ENCODE measurements at regions not wholly inside any gene's neighbourhood (a gene's known extent, or its start where the extent isn't known, plus 50 kb on each side); places are given as distances from the start of the nearest gene placed in this dataset.

DNA sequence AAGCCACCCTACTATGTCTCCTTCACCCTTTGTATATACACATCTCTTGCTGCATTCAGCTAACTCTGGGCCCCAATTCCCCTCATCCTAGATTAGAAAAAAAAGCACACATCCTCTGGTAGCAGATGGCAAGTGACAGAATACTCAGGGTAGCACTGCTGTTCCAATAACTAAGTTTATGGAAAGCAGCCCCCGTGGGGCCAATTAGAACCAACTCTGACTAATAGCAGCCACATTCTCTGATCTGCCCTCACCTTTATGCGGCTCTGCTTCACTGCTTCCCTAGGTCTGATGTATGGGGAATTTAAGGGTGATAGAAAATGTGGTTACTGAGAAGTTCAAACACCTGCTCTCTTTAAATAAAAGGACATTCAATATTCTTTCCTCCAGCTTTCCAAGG, 74.9 kb upstream of the SETMAR start:
- Mint-ChIP-seq H3K4me1 (ENCODE audit: unreplicated experiment) (no peaks in the 10 kb centered on the region), H3K27me3 (ENCODE audit: unreplicated experiment) (no peaks in the 10 kb centered on the region), H3K9me3 (ENCODE audit: unreplicated experiment) (peaks cover 3% of the 10 kb centered on the region), H3K4me3 (ENCODE audit: unreplicated experiment) (no peak overlapping the region), H3K27ac (ENCODE audit: unreplicated experiment) (no peak overlapping the region), H3K36me3 (ENCODE audit: unreplicated experiment) (no peaks in the 10 kb centered on the region)
- TF ChIP-seq, protein P1, sequence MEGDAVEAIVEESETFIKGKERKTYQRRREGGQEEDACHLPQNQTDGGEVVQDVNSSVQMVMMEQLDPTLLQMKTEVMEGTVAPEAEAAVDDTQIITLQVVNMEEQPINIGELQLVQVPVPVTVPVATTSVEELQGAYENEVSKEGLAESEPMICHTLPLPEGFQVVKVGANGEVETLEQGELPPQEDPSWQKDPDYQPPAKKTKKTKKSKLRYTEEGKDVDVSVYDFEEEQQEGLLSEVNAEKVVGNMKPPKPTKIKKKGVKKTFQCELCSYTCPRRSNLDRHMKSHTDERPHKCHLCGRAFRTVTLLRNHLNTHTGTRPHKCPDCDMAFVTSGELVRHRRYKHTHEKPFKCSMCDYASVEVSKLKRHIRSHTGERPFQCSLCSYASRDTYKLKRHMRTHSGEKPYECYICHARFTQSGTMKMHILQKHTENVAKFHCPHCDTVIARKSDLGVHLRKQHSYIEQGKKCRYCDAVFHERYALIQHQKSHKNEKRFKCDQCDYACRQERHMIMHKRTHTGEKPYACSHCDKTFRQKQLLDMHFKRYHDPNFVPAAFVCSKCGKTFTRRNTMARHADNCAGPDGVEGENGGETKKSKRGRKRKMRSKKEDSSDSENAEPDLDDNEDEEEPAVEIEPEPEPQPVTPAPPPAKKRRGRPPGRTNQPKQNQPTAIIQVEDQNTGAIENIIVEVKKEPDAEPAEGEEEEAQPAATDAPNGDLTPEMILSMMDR (IDR thresholded peaks at IDR 0.05) = no peak
- no peak for DNase-seq (ENCODE audit: extremely low spot score, unreplicated experiment)

DNA sequence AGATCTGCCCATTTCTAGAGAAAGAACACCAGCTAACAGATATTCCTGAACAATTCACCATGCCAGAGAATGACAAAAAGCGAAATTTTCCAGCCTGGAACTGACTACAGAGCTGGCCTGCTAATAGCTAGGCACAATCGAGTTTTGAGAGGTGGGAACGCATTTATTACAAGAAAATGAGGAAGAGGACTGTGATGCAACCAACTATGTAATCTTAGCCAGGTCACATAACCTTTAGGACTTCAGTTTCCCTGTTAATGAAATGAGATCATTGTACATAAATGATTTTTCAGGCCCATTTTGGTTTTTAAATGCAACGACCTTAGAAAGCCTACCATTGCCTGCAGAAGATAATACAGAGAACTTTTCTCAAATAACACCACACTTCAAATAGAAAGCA, 72.1 kb upstream of the SETMAR start:
- DNase-seq (ENCODE audit: extremely low spot score, unreplicated experiment) = no peak
- TF ChIP-seq, protein P1 (IDR thresholded peaks at IDR 0.05) = no peak
- H3K9me3 Mint-ChIP-seq (ENCODE audit: unreplicated experiment) = peaks cover 3% of the 10 kb centered on the region
- H3K27ac Mint-ChIP-seq (ENCODE audit: unreplicated experiment) = no peak overlapping the region
- no peak overlapping the region for H3K4me3 Mint-ChIP-seq (ENCODE audit: unreplicated experiment)
- no peaks in the 10 kb centered on the region for H3K36me3 Mint-ChIP-seq (ENCODE audit: unreplicated experiment)
- H3K27me3 Mint-ChIP-seq (ENCODE audit: unreplicated experiment) = no peaks in the 10 kb centered on the region
- H3K4me1 Mint-ChIP-seq (ENCODE audit: unreplicated experiment) = no peaks in the 10 kb centered on the region

DNA sequence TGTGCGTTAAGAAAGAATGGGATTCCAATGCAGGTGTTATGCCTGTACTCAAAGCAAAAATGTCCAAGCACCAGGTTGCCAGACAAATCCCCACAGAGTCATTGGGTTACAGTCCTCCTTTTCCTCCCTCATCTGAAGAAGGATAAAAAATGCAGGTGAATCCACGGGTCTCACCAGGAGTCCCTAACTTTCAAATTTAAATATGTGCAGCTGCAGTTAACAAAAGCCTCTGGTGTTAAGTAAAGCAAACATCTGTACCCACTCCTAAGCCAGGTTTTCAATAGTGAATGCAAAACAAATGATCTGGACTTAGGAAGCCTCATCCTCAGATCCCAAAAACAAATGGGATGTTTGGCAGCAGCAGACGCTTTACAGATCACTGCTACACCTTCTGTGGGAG, 70.4 kb upstream of the SETMAR start:
- Mint-ChIP-seq H3K4me3 (ENCODE audit: unreplicated experiment) (no peak overlapping the region), H3K4me1 (ENCODE audit: unreplicated experiment) (no peaks in the 10 kb centered on the region), H3K27me3 (ENCODE audit: unreplicated experiment) (no peaks in the 10 kb centered on the region), H3K9me3 (ENCODE audit: unreplicated experiment) (no peaks in the 10 kb centered on the region), H3K36me3 (ENCODE audit: unreplicated experiment) (no peaks in the 10 kb centered on the region), H3K27ac (ENCODE audit: unreplicated experiment) (no peak overlapping the region)
- DNase-seq (ENCODE audit: extremely low spot score, unreplicated experiment) = no peak
- TF ChIP-seq, protein P1 (IDR thresholded peaks at IDR 0.05) = no peak

DNA sequence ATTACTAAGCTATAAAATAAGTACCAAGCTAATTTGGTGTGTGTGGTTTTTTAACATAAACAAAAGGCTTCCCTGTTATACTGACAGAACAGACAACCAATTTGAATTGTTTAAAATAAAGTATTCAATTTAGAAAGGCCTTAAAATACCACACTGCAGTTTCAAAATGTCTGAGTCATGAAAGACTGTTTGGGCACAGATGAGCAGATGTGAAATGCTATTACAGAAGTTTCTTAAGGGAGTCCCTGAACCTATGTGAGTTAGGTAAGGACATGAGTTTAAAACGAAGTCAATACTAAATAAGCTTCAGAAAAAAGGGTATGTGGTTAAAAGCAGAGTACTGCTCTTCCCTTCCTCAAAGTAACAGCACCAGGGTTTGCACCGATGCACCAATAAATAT, 69.7 kb upstream of the SETMAR start:
- no peaks in the 10 kb centered on the region for H3K36me3 Mint-ChIP-seq (ENCODE audit: unreplicated experiment)
- TF ChIP-seq, protein P1 (IDR thresholded peaks at IDR 0.05) = no peak
- H3K4me3 Mint-ChIP-seq (ENCODE audit: unreplicated experiment) = no peak overlapping the region
- H3K4me1 Mint-ChIP-seq (ENCODE audit: unreplicated experiment) = no peaks in the 10 kb centered on the region
- no peak for DNase-seq (ENCODE audit: extremely low spot score, unreplicated experiment)
- no peaks in the 10 kb centered on the region for H3K27me3 Mint-ChIP-seq (ENCODE audit: unreplicated experiment)
- no peaks in the 10 kb centered on the region for H3K9me3 Mint-ChIP-seq (ENCODE audit: unreplicated experiment)
- no peak overlapping the region for H3K27ac Mint-ChIP-seq (ENCODE audit: unreplicated experiment)

DNA sequence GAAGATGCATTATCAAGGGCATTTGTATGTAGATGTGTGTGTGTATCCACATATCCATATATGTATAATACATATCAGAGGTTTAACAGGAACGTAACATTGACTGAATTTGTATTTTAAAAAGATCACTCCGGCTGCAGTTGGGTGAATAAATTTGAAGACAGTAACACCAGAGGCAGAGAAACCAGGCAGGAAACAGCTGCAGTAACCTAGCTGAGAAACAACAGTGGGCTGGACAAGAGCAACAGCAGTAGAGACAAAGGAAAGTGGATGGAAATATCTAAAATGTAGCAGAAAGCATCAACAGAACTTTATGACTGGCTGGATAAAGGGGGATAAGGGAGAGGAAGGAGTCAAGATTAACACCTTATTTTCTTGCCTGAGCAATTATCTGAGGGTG, 68.3 kb upstream of the SETMAR start:
- TF ChIP-seq, protein P1 (IDR thresholded peaks at IDR 0.05) = no peak
- H3K27me3 Mint-ChIP-seq (ENCODE audit: unreplicated experiment) = no peaks in the 10 kb centered on the region
- no peaks in the 10 kb centered on the region for H3K36me3 Mint-ChIP-seq (ENCODE audit: unreplicated experiment)
- no peak overlapping the region for H3K27ac Mint-ChIP-seq (ENCODE audit: unreplicated experiment)
- no peaks in the 10 kb centered on the region for H3K4me1 Mint-ChIP-seq (ENCODE audit: unreplicated experiment)
- H3K9me3 Mint-ChIP-seq (ENCODE audit: unreplicated experiment) = no peaks in the 10 kb centered on the region
- no peak for DNase-seq (ENCODE audit: extremely low spot score, unreplicated experiment)
- no peak overlapping the region for H3K4me3 Mint-ChIP-seq (ENCODE audit: unreplicated experiment)
